ENCODE measurements at regions not wholly inside any gene's neighbourhood (a gene's known extent, or its start where the extent isn't known, plus 50 kb on each side); places are given as distances from the start of the nearest gene placed in this dataset.

- TF ChIP-seq ZNF462 (CRISPR knock-in tag; IDR thresholded peaks at IDR 0.05) = no peak
- no peak for TF ChIP-seq STAT1 (IDR thresholded peaks at IDR 0.05; ENCODE audit: unreplicated experiment)
- no peak for TF ChIP-seq NANOG (IDR thresholded peaks at IDR 0.05; ENCODE audit: borderline replicate concordance)
- no peak for TF ChIP-seq ETS1 (IDR thresholded peaks at IDR 0.05)
- no peak for TF ChIP-seq ZNF331 (CRISPR knock-in tag; IDR thresholded peaks at IDR 0.05; ENCODE audit: low read depth)
- TF ChIP-seq ZNF114 (CRISPR knock-in tag; IDR thresholded peaks at IDR 0.05) = no peak
- no peak for TF ChIP-seq JUNB (IDR thresholded peaks at IDR 0.05; ENCODE audit: unreplicated experiment)
- no peak for TF ChIP-seq CREB1 (CRISPR knock-in tag; IDR thresholded peaks at IDR 0.05; ENCODE audit: low read depth)
- no peak for TF ChIP-seq POLR2AphosphoS5 (IDR thresholded peaks at IDR 0.05; ENCODE audit: low read depth)
Observed at GRCh38 chr12:21026302-21026701, 104.7 kb upstream of the SLCO1B1 start (continued).

- Histone ChIP-seq H3F3A (replicated peaks; ENCODE audit: low read depth) (no peaks in the 10 kb centered on the region), H3K4me1 (ENCODE audit: insufficient read depth) (no peaks in the 10 kb centered on the region), H3K79me2 (replicated peaks; ENCODE audit: insufficient read depth) (no peaks in the 10 kb centered on the region), H2AFZ (no peak overlapping the region), H3K4me3 (no peak overlapping the region), H3K27ac (ENCODE audit: low read depth) (no peak overlapping the region), H3K27me3 (ENCODE audit: insufficient read depth) (no peaks in the 10 kb centered on the region), H3K9me2 (ENCODE audit: insufficient read depth) (no peaks in the 10 kb centered on the region), H4K20me1 (replicated peaks; ENCODE audit: insufficient read depth) (no peaks in the 10 kb centered on the region), H3K4me2 (no peak overlapping the region), H3K36me3 (ENCODE audit: insufficient read depth) (no peaks in the 10 kb centered on the region)
- ATAC-seq (no peak), DNase-seq (ENCODE audit: low spot score) (no peak)
- no peak overlapping the region for H3K27ac Mint-ChIP-seq
- no peak overlapping the region for H3K4me3 Mint-ChIP-seq
- no peaks in the 10 kb centered on the region for H3K4me1 Mint-ChIP-seq
- H3K27me3 Mint-ChIP-seq (ENCODE audit: insufficient read depth, low read depth, poor library complexity) = no peaks in the 10 kb centered on the region
- no peaks in the 10 kb centered on the region for H3K36me3 Mint-ChIP-seq (ENCODE audit: low read depth)
- H3K9me3 Mint-ChIP-seq = no peaks in the 10 kb centered on the region
- TF ChIP-seq CREB1 (CRISPR knock-in tag; IDR thresholded peaks at IDR 0.05; ENCODE audit: low read depth) (no peak), ZNF462 (CRISPR knock-in tag; IDR thresholded peaks at IDR 0.05) (no peak)
Observed at GRCh38 chr12:21054334-21054733, 76.7 kb upstream of the SLCO1B1 start.

Measured in GM23338 (cell line).